Right lobe of liver (tissue), 6 donors: ENCODE measurements at regions not wholly inside any gene's neighbourhood (a gene's known extent, or its start where the extent isn't known, plus 50 kb on each side); places are given as distances from the start of the nearest gene placed in this dataset.
A peak's percentile ranks its signal among the peaks of the same experiment; 100 is the strongest.

Source experiments
- ATAC-seq, 4 donors: fragments of 200-7000 bp; cut with Tn5 transposase; one replicate each; pipeline ENCODE4 v1.9.1; 2020; ENCODE audit warnings: mild to moderate bottlenecking in 4 of 4, moderate library complexity in 4 of 4
- DNase-seq, 3 donors: peaks; one replicate each; pipeline ENCODE4 v3.0.0-alpha.2; 2020
- H3K27ac ChIP-seq, 3 donors: fragments of 200-600 bp; one replicate each; pipeline ENCODE4 v1.8.0; 2022
- H3K27me3 ChIP-seq, 2 donors: fragments of 200-600 bp; one replicate each; pipeline ENCODE4 v1.8.0; 2022
- H3K36me3 ChIP-seq, 4 donors: fragments of 200-600 bp; sonication (generic) in 1 of 4; one replicate each; pipeline versions ENCODE4 v1.5.1 to v1.8.0; 2017 to 2022; ENCODE audit warnings: control low read depth in 1 of 4
- H3K4me1 ChIP-seq, 4 donors: fragments of 200-600 bp; sonication (generic) in 1 of 4; one replicate each; pipeline versions ENCODE4 v1.5.1 to v1.8.0; 2017 to 2022; ENCODE audit warnings: control low read depth in 1 of 4
- H3K4me3 ChIP-seq, 3 donors: fragments of 200-600 bp; one replicate each; pipeline ENCODE4 v1.8.0; 2022
- H3K9me3 ChIP-seq, 4 donors: fragments of 200-600 bp; sonication (generic) in 1 of 4; one replicate each; pipeline versions ENCODE4 v1.5.1 to v1.8.0; 2017 to 2022; ENCODE audit warnings: control low read depth in 1 of 4
- CTCF ChIP-seq, 4 donors: fragments of 200-600 bp in 3 of 4; fragments of 450-650 bp in 1 of 4; IDR thresholded peaks; one replicate each; pipeline versions ENCODE4 v1.5.1 to v1.8.0; 2016 to 2022; ENCODE audit warnings: antibody characterized with exemption in 4 of 4, mild to moderate bottlenecking in 2 of 4
- POLR2A ChIP-seq: fragments of 450-650 bp; IDR thresholded peaks from one replicate; pipeline ENCODE4 v1.6.1; 2017; ENCODE audit warnings: antibody characterized with exemption, mild to moderate bottlenecking
- WGBS: methylation state at CpG from one replicate; pipeline ENCODE4 v1.1.6; 2018; ENCODE audit warnings: low coverage, low lambda C conversion rate; ENCODE audit not compliant: insufficient coverage; ENCODE audit errors: missing lambda C conversion rate; 5-methylcytosine and 5-hydroxymethylcytosine counted together
- intact Hi-C, 2 donors: fragments of 100-400 bp; cut with DNase I; formaldehyde crosslinking; loops; one replicate each; pipeline versions ENCODE4 v1.11.2 to v1.14.1; 2022
- donor health status: DM: no; HTN: yes; CAD: no.
- donor health status: DM: no; HTN: no; CAD: no.
- donor health status: DM: no; HTN: no; CAD: no.
- donor health status: DM: no; HTN: yes; CAD: no.
- donor health status: DM: no; HTN: yes; CAD: no.

- H3K9me3 ChIP-seq: no peaks in the 10 kb centered on the region
- DNase-seq (no peak), ATAC-seq (no peak)
- H3K4me1 ChIP-seq: no peaks in the 10 kb centered on the region
- no peaks in the 10 kb centered on the region for H3K36me3 ChIP-seq
- H3K27me3 ChIP-seq: no peaks in the 10 kb centered on the region
- H3K4me3 ChIP-seq: no peak overlapping the region
- WGBS: 56% methylated on average over 2 of the region's 2 CpGs
- TF ChIP-seq CTCF (IDR thresholded peaks at IDR 0.05) (peak in 1 of 4 donors; percentile 22), POLR2A (no peak)
- H3K27ac ChIP-seq: no peak overlapping the region
- intact Hi-C loops: no loop called here
These were observed 1617.1 kb downstream of the PCDH9 start for GRCh38 chr13:65613004-65613403.

GRCh38 chr13:65609350-65609749 lies 1620.8 kb downstream of the PCDH9 start:
- no peaks in the 10 kb centered on the region for H3K36me3 ChIP-seq
- no peak overlapping the region for H3K27ac ChIP-seq
- H3K4me1 ChIP-seq: no peaks in the 10 kb centered on the region
- no peak for ATAC-seq
- TF ChIP-seq CTCF (IDR thresholded peaks at IDR 0.05) (no peak), POLR2A (no peak)
- no peaks in the 10 kb centered on the region for H3K9me3 ChIP-seq
- no peak for DNase-seq
- H3K27me3 ChIP-seq: no peaks in the 10 kb centered on the region
- WGBS: 72% methylated on average over 2 of the region's 2 CpGs
- H3K4me3 ChIP-seq: no peak overlapping the region
- intact Hi-C loops: no loop called here

- no peak for ATAC-seq
- WGBS: 65% methylated on average over 2 of the region's 2 CpGs
- Histone ChIP-seq H3K4me3 (no peak overlapping the region), H3K36me3 (no peaks in the 10 kb centered on the region), H3K9me3 (no peaks in the 10 kb centered on the region), H3K27me3 (no peaks in the 10 kb centered on the region), H3K27ac (no peak overlapping the region), H3K4me1 (no peaks in the 10 kb centered on the region)
- TF ChIP-seq CTCF (IDR thresholded peaks at IDR 0.05): no peak
- no peak for TF ChIP-seq POLR2A
- no peak for DNase-seq
- intact Hi-C loops: no loop called here
These were observed 1623.5 kb downstream of the PCDH9 start for GRCh38 chr13:65606622-65607021.

- TF ChIP-seq POLR2A (no peak), CTCF (IDR thresholded peaks at IDR 0.05) (no peak)
- Histone ChIP-seq H3K36me3 (no peaks in the 10 kb centered on the region), H3K27me3 (no peaks in the 10 kb centered on the region), H3K27ac (no peak overlapping the region), H3K4me1 (no peaks in the 10 kb centered on the region), H3K4me3 (no peak overlapping the region), H3K9me3 (no peaks in the 10 kb centered on the region)
- DNase-seq: no peak
- intact Hi-C loops: no loop called here
- no peak for ATAC-seq
These were observed 1624.7 kb downstream of the PCDH9 start for GRCh38 chr13:65605396-65605795.

GRCh38 chr13:65603160-65603559 lies 1627.0 kb downstream of the PCDH9 start:
- Histone ChIP-seq H3K27me3 (no peaks in the 10 kb centered on the region), H3K36me3 (no peaks in the 10 kb centered on the region), H3K4me1 (no peaks in the 10 kb centered on the region), H3K4me3 (no peak overlapping the region), H3K27ac (no peak overlapping the region), H3K9me3 (no peaks in the 10 kb centered on the region)
- no peak for ATAC-seq
- TF ChIP-seq CTCF (IDR thresholded peaks at IDR 0.05) (no peak), POLR2A (no peak)
- DNase-seq: no peak
- WGBS: 61% methylated on average over 3 of the region's 3 CpGs
- intact Hi-C loops: no loop called here
